NB4 (cell line): ENCODE measurements at regions not wholly inside any gene's neighbourhood (a gene's known extent, or its start where the extent isn't known, plus 50 kb on each side); places are given as distances from the start of the nearest gene placed in this dataset.

Experiments used
- CTCF ChIP-seq: IDR thresholded peaks from one replicate; pipeline ENCODE4 v1.5.1; 2012; ENCODE audit warnings: low read depth, low read length
- POLR2A ChIP-seq: IDR thresholded peaks from 2 replicates; pipeline ENCODE4 v1.6.1; 2011; ENCODE audit warnings: mild to moderate bottlenecking; ENCODE audit not compliant: insufficient read length; ENCODE audit errors: extremely low read depth

GRCh38 chr21:16500271-16500670 lies 770.5 kb downstream of the USP25 start:
- TF ChIP-seq POLR2A (no peak), CTCF (no peak)
